ENCODE measurements at regions not wholly inside any gene's neighbourhood (a gene's known extent, or its start where the extent isn't known, plus 50 kb on each side); places are given as distances from the start of the nearest gene placed in this dataset.

- no peak for DNase-seq
These were observed 410.7 kb downstream of the MZT1 start for GRCh38 chr13:72316716-72317115.

GRCh38 chr13:72315312-72315711 lies 412.1 kb downstream of the MZT1 start:
- DNase-seq, result no peak

GRCh38 chr13:72314210-72314609 lies 413.2 kb downstream of the MZT1 start:
- DNase-seq, result no peak

GRCh38 chr13:72313546-72313945 lies 413.9 kb downstream of the MZT1 start:
- no peak for DNase-seq

- no peak for DNase-seq
These were observed 423.3 kb downstream of the MZT1 start for GRCh38 chr13:72303941-72304746.

- no peak for DNase-seq
These were observed 429.2 kb upstream of the DACH1 start for GRCh38 chr13:72296246-72296645.

GRCh38 chr13:72295153-72295552 lies 428.1 kb upstream of the DACH1 start:
- no peak for DNase-seq

- DNase-seq, result no peak
These were observed 426.2 kb upstream of the DACH1 start for GRCh38 chr13:72293206-72293605.

- no peak for DNase-seq
These were observed 424.1 kb upstream of the DACH1 start for GRCh38 chr13:72290962-72291681.

GRCh38 chr13:72286421-72286820 lies 419.4 kb upstream of the DACH1 start:
- DNase-seq, result no peak

- DNase-seq, result no peak
These were observed 417.8 kb upstream of the DACH1 start for GRCh38 chr13:72284791-72285190.

- no peak for DNase-seq
These were observed 394.7 kb upstream of the DACH1 start for GRCh38 chr13:72261732-72262131.

- no peak for DNase-seq
These were observed 392.5 kb upstream of the DACH1 start for GRCh38 chr13:72259528-72259927.

GRCh38 chr13:72258340-72258981 lies 391.5 kb upstream of the DACH1 start:
- no peak for DNase-seq

GRCh38 chr13:72255908-72256307 lies 388.9 kb upstream of the DACH1 start:
- DNase-seq, result no peak

- no peak for DNase-seq
These were observed 386.8 kb upstream of the DACH1 start for GRCh38 chr13:72253754-72254153.

- DNase-seq, result no peak
These were observed 379.4 kb upstream of the DACH1 start for GRCh38 chr13:72246396-72246795.

GRCh38 chr13:72244788-72245187 lies 377.8 kb upstream of the DACH1 start:
- no peak for DNase-seq

- DNase-seq, result no peak
These were observed 363.1 kb upstream of the DACH1 start for GRCh38 chr13:72230131-72230530.

GRCh38 chr13:72229067-72229466 lies 362.1 kb upstream of the DACH1 start:
- no peak for DNase-seq

- no peak for DNase-seq
These were observed 354.4 kb upstream of the DACH1 start for GRCh38 chr13:72221276-72221962.

GRCh38 chr13:72218966-72219365 lies 352.0 kb upstream of the DACH1 start:
- DNase-seq, result no peak

- DNase-seq, result no peak
These were observed 350.1 kb upstream of the DACH1 start for GRCh38 chr13:72217142-72217541.
